Upper lobe of left lung (tissue), 4 donors: ENCODE measurements at regions not wholly inside any gene's neighbourhood (a gene's known extent, or its start where the extent isn't known, plus 50 kb on each side); places are given as distances from the start of the nearest gene placed in this dataset.

Experiments used
- EP300 ChIP-seq, 4 donors: sonication (generic); formaldehyde crosslinking; IDR thresholded peaks; one replicate each; pipeline ENCODE4 v1.5.1; 2017; ENCODE audit warnings: antibody characterized with exemption in 4 of 4, control low read depth in 2 of 4
- POLR2A ChIP-seq, 4 donors: fragments of 450-650 bp; IDR thresholded peaks; one replicate each; pipeline ENCODE4 v1.5.1; 2016 to 2017; ENCODE audit warnings: antibody characterized with exemption in 4 of 4, mild to moderate bottlenecking in 2 of 4
- POLR2AphosphoS5 ChIP-seq, 2 donors: sonication (generic); formaldehyde crosslinking; IDR thresholded peaks; one replicate each; pipeline ENCODE4 v1.5.1; 2017; ENCODE audit warnings: antibody characterized with exemption in 2 of 2
- TF ChIP-seq, protein P1 (sequence below), 6 experiments: fragments of 450-650 bp in 4 of 6; fragments of 200-600 bp in 2 of 6; sonication (generic) in 2 of 6; IDR thresholded peaks; one replicate each; pipeline ENCODE4 v1.5.1; 2016 to 2019; ENCODE audit warnings: antibody characterized with exemption in 6 of 6

DNA sequence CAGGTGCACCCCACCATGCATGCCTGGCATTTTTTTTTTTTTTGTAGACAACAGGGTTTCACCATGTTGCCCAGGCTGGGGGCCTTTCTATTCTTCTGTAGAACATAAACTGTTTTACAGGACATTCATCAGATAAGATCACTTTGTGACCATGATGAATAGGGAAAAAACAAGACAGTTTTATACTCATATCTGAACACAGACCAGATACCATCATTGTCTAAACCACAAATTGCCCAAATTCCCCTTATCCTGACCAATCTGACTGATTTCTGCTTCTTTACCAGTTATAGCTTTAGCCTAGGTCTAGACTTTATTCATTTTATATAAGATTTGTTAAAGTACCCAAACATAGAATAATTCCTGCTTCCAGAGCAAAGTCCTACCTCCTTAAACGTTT, 1699.3 kb upstream of the TMEFF2 start:
- TF ChIP-seq, protein P1, sequence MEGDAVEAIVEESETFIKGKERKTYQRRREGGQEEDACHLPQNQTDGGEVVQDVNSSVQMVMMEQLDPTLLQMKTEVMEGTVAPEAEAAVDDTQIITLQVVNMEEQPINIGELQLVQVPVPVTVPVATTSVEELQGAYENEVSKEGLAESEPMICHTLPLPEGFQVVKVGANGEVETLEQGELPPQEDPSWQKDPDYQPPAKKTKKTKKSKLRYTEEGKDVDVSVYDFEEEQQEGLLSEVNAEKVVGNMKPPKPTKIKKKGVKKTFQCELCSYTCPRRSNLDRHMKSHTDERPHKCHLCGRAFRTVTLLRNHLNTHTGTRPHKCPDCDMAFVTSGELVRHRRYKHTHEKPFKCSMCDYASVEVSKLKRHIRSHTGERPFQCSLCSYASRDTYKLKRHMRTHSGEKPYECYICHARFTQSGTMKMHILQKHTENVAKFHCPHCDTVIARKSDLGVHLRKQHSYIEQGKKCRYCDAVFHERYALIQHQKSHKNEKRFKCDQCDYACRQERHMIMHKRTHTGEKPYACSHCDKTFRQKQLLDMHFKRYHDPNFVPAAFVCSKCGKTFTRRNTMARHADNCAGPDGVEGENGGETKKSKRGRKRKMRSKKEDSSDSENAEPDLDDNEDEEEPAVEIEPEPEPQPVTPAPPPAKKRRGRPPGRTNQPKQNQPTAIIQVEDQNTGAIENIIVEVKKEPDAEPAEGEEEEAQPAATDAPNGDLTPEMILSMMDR (IDR thresholded peaks at IDR 0.05), result no peak
- no peak for TF ChIP-seq POLR2A (IDR thresholded peaks at IDR 0.05)
- TF ChIP-seq POLR2AphosphoS5 (IDR thresholded peaks at IDR 0.05), result no peak
- no peak for TF ChIP-seq EP300 (IDR thresholded peaks at IDR 0.05)
